ENCODE measurements at regions not wholly inside any gene's neighbourhood (a gene's known extent, or its start where the extent isn't known, plus 50 kb on each side); places are given as distances from the start of the nearest gene placed in this dataset.

DNA sequence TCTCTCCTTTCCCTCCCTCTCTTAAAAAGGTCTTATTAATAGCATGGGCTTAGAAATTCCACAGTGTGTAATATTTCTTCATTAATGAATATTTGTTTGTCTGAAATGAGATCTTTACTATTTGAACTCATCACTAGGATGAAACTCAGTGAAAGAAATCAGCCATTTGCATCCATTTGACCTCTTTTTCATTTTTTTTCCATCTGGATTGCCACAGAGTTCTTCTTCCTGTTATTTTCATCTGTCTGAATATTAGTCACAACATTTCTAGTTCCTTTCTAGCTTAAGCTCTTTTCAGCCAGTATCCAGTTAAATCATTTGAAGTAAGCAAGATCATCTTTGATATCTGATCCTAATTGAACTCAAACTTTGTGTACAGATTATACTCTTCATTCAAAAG is 69.2 kb upstream of the PLS3 start:
- TF ChIP-seq, protein P1, sequence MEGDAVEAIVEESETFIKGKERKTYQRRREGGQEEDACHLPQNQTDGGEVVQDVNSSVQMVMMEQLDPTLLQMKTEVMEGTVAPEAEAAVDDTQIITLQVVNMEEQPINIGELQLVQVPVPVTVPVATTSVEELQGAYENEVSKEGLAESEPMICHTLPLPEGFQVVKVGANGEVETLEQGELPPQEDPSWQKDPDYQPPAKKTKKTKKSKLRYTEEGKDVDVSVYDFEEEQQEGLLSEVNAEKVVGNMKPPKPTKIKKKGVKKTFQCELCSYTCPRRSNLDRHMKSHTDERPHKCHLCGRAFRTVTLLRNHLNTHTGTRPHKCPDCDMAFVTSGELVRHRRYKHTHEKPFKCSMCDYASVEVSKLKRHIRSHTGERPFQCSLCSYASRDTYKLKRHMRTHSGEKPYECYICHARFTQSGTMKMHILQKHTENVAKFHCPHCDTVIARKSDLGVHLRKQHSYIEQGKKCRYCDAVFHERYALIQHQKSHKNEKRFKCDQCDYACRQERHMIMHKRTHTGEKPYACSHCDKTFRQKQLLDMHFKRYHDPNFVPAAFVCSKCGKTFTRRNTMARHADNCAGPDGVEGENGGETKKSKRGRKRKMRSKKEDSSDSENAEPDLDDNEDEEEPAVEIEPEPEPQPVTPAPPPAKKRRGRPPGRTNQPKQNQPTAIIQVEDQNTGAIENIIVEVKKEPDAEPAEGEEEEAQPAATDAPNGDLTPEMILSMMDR (IDR thresholded peaks at IDR 0.05): no peak
- no peak for TF ChIP-seq POLR2A (IDR thresholded peaks at IDR 0.05)

Measured in esophagus squamous epithelium (tissue), 4 donors.